LNCAP (cell line): ENCODE measurements at regions not wholly inside any gene's neighbourhood (a gene's known extent, or its start where the extent isn't known, plus 50 kb on each side); places are given as distances from the start of the nearest gene placed in this dataset.

Experiments used
- CTCF ChIP-seq: fragments of 450-650 bp; IDR thresholded peaks from 2 replicates; pipeline ENCODE4 v1.5.1; 2017; ENCODE audit warnings: mild to moderate bottlenecking

- TF ChIP-seq CTCF: no peak
Measured at GRCh38 chr4:123731035-123731434, 334.4 kb downstream of the SPRY1 start.

- no peak for TF ChIP-seq CTCF
Measured at GRCh38 chr4:123737156-123737555, 340.6 kb downstream of the SPRY1 start.

- TF ChIP-seq CTCF: no peak
Measured at GRCh38 chr4:123739806-123740205, 343.2 kb downstream of the SPRY1 start.

- TF ChIP-seq CTCF: no peak
Measured at GRCh38 chr4:123740236-123740635, 343.6 kb downstream of the SPRY1 start.

- no peak for TF ChIP-seq CTCF
Measured at GRCh38 chr4:123741906-123742305, 345.3 kb downstream of the SPRY1 start.

- TF ChIP-seq CTCF: no peak
Measured at GRCh38 chr4:123743848-123744247, 347.3 kb downstream of the SPRY1 start.

- no peak for TF ChIP-seq CTCF
Measured at GRCh38 chr4:123744664-123745290, 348.2 kb downstream of the SPRY1 start.

GRCh38 chr4:123747016-123747415 is 350.4 kb downstream of the SPRY1 start:
- TF ChIP-seq CTCF: no peak
